ENCODE measurements at regions not wholly inside any gene's neighbourhood (a gene's known extent, or its start where the extent isn't known, plus 50 kb on each side); places are given as distances from the start of the nearest gene placed in this dataset.

GRCh38 chr1:188314557-188315137 is 1485.9 kb downstream of the PLA2G4A start:
- no peak overlapping the region for H3K4me3 Mint-ChIP-seq
- no peak for DNase-seq
- intact Hi-C loops (cut with micrococcal nuclease) = no loop called here
- no peaks in the 10 kb centered on the region for H3K36me3 Mint-ChIP-seq
- no peak overlapping the region for H3K27ac Mint-ChIP-seq
- POLR2A ChIA-PET (ENCODE audit: partially characterized antibody) = no interaction called here
- H3K27me3 ChIP-seq (ENCODE audit: insufficient read depth, low read length) = no peaks in the 10 kb centered on the region
- H3K27me3 Mint-ChIP-seq = no peaks in the 10 kb centered on the region
- CTCF ChIA-PET (ENCODE audit: partially characterized antibody) = no interaction called here
- no peaks in the 10 kb centered on the region for H3K9me3 ChIP-seq (ENCODE audit: control insufficient read depth in 1 of 2, low read length in 2 of 2)
- no peak overlapping the region for H3K27ac ChIP-seq (ENCODE audit: low read depth, low read length)
- no peaks in the 10 kb centered on the region for H3K4me1 Mint-ChIP-seq
- H3K4me3 ChIP-seq (ENCODE audit: low read length in 2 of 2) = no peak overlapping the region
- H3K36me3 ChIP-seq (ENCODE audit: insufficient read depth, low read length) = no peaks in the 10 kb centered on the region
- H3K4me1 ChIP-seq (ENCODE audit: insufficient read depth, low read length) = no peaks in the 10 kb centered on the region
- H3K9me3 Mint-ChIP-seq = peaks cover 0 to 5% (median under 1%) of the 10 kb centered on the region in 8 donors

GRCh38 chr1:188317894-188318293 is 1489.1 kb downstream of the PLA2G4A start:
- Mint-ChIP-seq H3K4me1 (no peaks in the 10 kb centered on the region), H3K27ac (no peak overlapping the region), H3K27me3 (no peaks in the 10 kb centered on the region), H3K4me3 (no peak overlapping the region), H3K36me3 (no peaks in the 10 kb centered on the region), H3K9me3 (peaks cover 0 to 9% (median 1%) of the 10 kb centered on the region in 8 donors)
- Histone ChIP-seq H3K36me3 (ENCODE audit: insufficient read depth, low read length) (no peaks in the 10 kb centered on the region), H3K9me3 (ENCODE audit: control insufficient read depth in 1 of 2, low read length in 2 of 2) (no peaks in the 10 kb centered on the region), H3K4me1 (ENCODE audit: insufficient read depth, low read length) (no peaks in the 10 kb centered on the region), H3K27ac (ENCODE audit: low read depth, low read length) (no peak overlapping the region), H3K4me3 (ENCODE audit: low read length in 2 of 2) (no peak overlapping the region), H3K27me3 (ENCODE audit: insufficient read depth, low read length) (no peaks in the 10 kb centered on the region)
- ChIA-PET CTCF (ENCODE audit: partially characterized antibody) (no interaction called here), POLR2A (ENCODE audit: partially characterized antibody) (no interaction called here)
- DNase-seq = no peak
- intact Hi-C loops (cut with micrococcal nuclease) = no loop called here

GRCh38 chr1:188325211-188325610 is 1496.5 kb downstream of the PLA2G4A start:
- Histone ChIP-seq H3K27me3 (ENCODE audit: insufficient read depth, low read length) (no peaks in the 10 kb centered on the region), H3K4me1 (ENCODE audit: insufficient read depth, low read length) (no peaks in the 10 kb centered on the region), H3K36me3 (ENCODE audit: insufficient read depth, low read length) (no peaks in the 10 kb centered on the region), H3K27ac (ENCODE audit: low read depth, low read length) (no peak overlapping the region), H3K4me3 (ENCODE audit: low read length in 2 of 2) (no peak overlapping the region), H3K9me3 (ENCODE audit: control insufficient read depth in 1 of 2, low read length in 2 of 2) (no peaks in the 10 kb centered on the region)
- ChIA-PET CTCF (ENCODE audit: partially characterized antibody) (no interaction called here), POLR2A (ENCODE audit: partially characterized antibody) (no interaction called here)
- Mint-ChIP-seq H3K27me3 (no peaks in the 10 kb centered on the region), H3K4me1 (no peaks in the 10 kb centered on the region), H3K9me3 (peaks cover 0 to 8% (median 2%) of the 10 kb centered on the region in 8 donors), H3K27ac (no peak overlapping the region), H3K4me3 (no peak overlapping the region), H3K36me3 (no peaks in the 10 kb centered on the region)
- DNase-seq = no peak
- intact Hi-C loops (cut with micrococcal nuclease) = no loop called here

- no peak for DNase-seq
- Histone ChIP-seq H3K9me3 (ENCODE audit: control insufficient read depth in 1 of 2, low read length in 2 of 2) (no peaks in the 10 kb centered on the region), H3K4me1 (ENCODE audit: insufficient read depth, low read length) (no peaks in the 10 kb centered on the region), H3K36me3 (ENCODE audit: insufficient read depth, low read length) (no peaks in the 10 kb centered on the region), H3K4me3 (ENCODE audit: low read length in 2 of 2) (no peak overlapping the region), H3K27me3 (ENCODE audit: insufficient read depth, low read length) (no peaks in the 10 kb centered on the region), H3K27ac (ENCODE audit: low read depth, low read length) (no peak overlapping the region)
- H3K4me3 Mint-ChIP-seq = no peak overlapping the region
- ChIA-PET POLR2A (ENCODE audit: partially characterized antibody) (no interaction called here), CTCF (ENCODE audit: partially characterized antibody) (no interaction called here)
- no peak overlapping the region for H3K27ac Mint-ChIP-seq
- intact Hi-C loops (cut with micrococcal nuclease) = no loop called here
- no peaks in the 10 kb centered on the region for H3K4me1 Mint-ChIP-seq
- H3K27me3 Mint-ChIP-seq = no peaks in the 10 kb centered on the region
- H3K36me3 Mint-ChIP-seq = no peaks in the 10 kb centered on the region
- H3K9me3 Mint-ChIP-seq = peaks cover 4 to 19% (median 12%) of the 10 kb centered on the region in 8 donors
Observed at GRCh38 chr1:188343914-188344313, 1515.2 kb downstream of the PLA2G4A start.

- H3K27ac Mint-ChIP-seq = no peak overlapping the region
- H3K4me1 ChIP-seq (ENCODE audit: insufficient read depth, low read length) = no peaks in the 10 kb centered on the region
- DNase-seq = no peak
- intact Hi-C loops (cut with micrococcal nuclease) = no loop called here
- no peaks in the 10 kb centered on the region for H3K4me1 Mint-ChIP-seq
- ChIA-PET CTCF (ENCODE audit: partially characterized antibody) (no interaction called here), POLR2A (ENCODE audit: partially characterized antibody) (no interaction called here)
- no peak overlapping the region for H3K4me3 Mint-ChIP-seq
- H3K27me3 ChIP-seq (ENCODE audit: insufficient read depth, low read length) = no peaks in the 10 kb centered on the region
- no peaks in the 10 kb centered on the region for H3K36me3 Mint-ChIP-seq
- no peak overlapping the region for H3K4me3 ChIP-seq (ENCODE audit: low read length in 2 of 2)
- H3K9me3 ChIP-seq (ENCODE audit: control insufficient read depth in 1 of 2, low read length in 2 of 2) = no peaks in the 10 kb centered on the region
- peaks cover under 1 to 13% (median 4%) of the 10 kb centered on the region in 8 donors for H3K9me3 Mint-ChIP-seq
- no peak overlapping the region for H3K27ac ChIP-seq (ENCODE audit: low read depth, low read length)
- H3K36me3 ChIP-seq (ENCODE audit: insufficient read depth, low read length) = no peaks in the 10 kb centered on the region
- H3K27me3 Mint-ChIP-seq = no peaks in the 10 kb centered on the region
Observed at GRCh38 chr1:188350104-188350503, 1521.4 kb downstream of the PLA2G4A start.

- CTCF ChIA-PET (ENCODE audit: partially characterized antibody) = no interaction called here
- Mint-ChIP-seq H3K27ac (no peak overlapping the region), H3K27me3 (no peaks in the 10 kb centered on the region), H3K4me1 (no peaks in the 10 kb centered on the region), H3K9me3 (peaks cover 0 to 29% (median 17%) of the 10 kb centered on the region in 8 donors), H3K36me3 (no peaks in the 10 kb centered on the region), H3K4me3 (no peak overlapping the region)
- Histone ChIP-seq H3K4me1 (ENCODE audit: insufficient read depth, low read length) (no peaks in the 10 kb centered on the region), H3K36me3 (ENCODE audit: insufficient read depth, low read length) (no peaks in the 10 kb centered on the region), H3K27me3 (ENCODE audit: insufficient read depth, low read length) (no peaks in the 10 kb centered on the region), H3K9me3 (ENCODE audit: control insufficient read depth in 1 of 2, low read length in 2 of 2) (no peaks in the 10 kb centered on the region), H3K4me3 (ENCODE audit: low read length in 2 of 2) (no peak overlapping the region), H3K27ac (ENCODE audit: low read depth, low read length) (no peak overlapping the region)
- POLR2A ChIA-PET (ENCODE audit: partially characterized antibody) = no interaction called here
- intact Hi-C loops (cut with micrococcal nuclease) = no loop called here
- no peak for DNase-seq
Observed at GRCh38 chr1:188355082-188355481, 1526.3 kb downstream of the PLA2G4A start.

GRCh38 chr1:188355847-188356246 is 1527.1 kb downstream of the PLA2G4A start:
- Mint-ChIP-seq H3K27ac (no peak overlapping the region), H3K27me3 (no peaks in the 10 kb centered on the region), H3K4me1 (no peaks in the 10 kb centered on the region), H3K9me3 (peaks cover 0 to 29% (median 16%) of the 10 kb centered on the region in 8 donors), H3K4me3 (no peak overlapping the region), H3K36me3 (no peaks in the 10 kb centered on the region)
- ChIA-PET POLR2A (ENCODE audit: partially characterized antibody) (no interaction called here), CTCF (ENCODE audit: partially characterized antibody) (no interaction called here)
- H3K27ac ChIP-seq (ENCODE audit: low read depth, low read length) = no peak overlapping the region
- H3K36me3 ChIP-seq (ENCODE audit: insufficient read depth, low read length) = no peaks in the 10 kb centered on the region
- no peak overlapping the region for H3K4me3 ChIP-seq (ENCODE audit: low read length in 2 of 2)
- H3K4me1 ChIP-seq (ENCODE audit: insufficient read depth, low read length) = no peaks in the 10 kb centered on the region
- no peaks in the 10 kb centered on the region for H3K9me3 ChIP-seq (ENCODE audit: control insufficient read depth in 1 of 2, low read length in 2 of 2)
- no peaks in the 10 kb centered on the region for H3K27me3 ChIP-seq (ENCODE audit: insufficient read depth, low read length)
- intact Hi-C loops (cut with micrococcal nuclease) = no loop called here
- no peak for DNase-seq

GRCh38 chr1:188359315-188359714 is 1530.6 kb downstream of the PLA2G4A start:
- H3K4me1 ChIP-seq (ENCODE audit: insufficient read depth, low read length) = no peaks in the 10 kb centered on the region
- H3K27ac ChIP-seq (ENCODE audit: low read depth, low read length) = no peak overlapping the region
- Mint-ChIP-seq H3K36me3 (no peaks in the 10 kb centered on the region), H3K27me3 (no peaks in the 10 kb centered on the region), H3K4me3 (no peak overlapping the region), H3K27ac (no peak overlapping the region), H3K9me3 (peaks cover 5 to 34% (median 14%) of the 10 kb centered on the region in 8 donors), H3K4me1 (no peaks in the 10 kb centered on the region)
- CTCF ChIA-PET (ENCODE audit: partially characterized antibody) = no interaction called here
- no peaks in the 10 kb centered on the region for H3K9me3 ChIP-seq (ENCODE audit: control insufficient read depth in 1 of 2, low read length in 2 of 2)
- H3K27me3 ChIP-seq (ENCODE audit: insufficient read depth, low read length) = no peaks in the 10 kb centered on the region
- POLR2A ChIA-PET (ENCODE audit: partially characterized antibody) = no interaction called here
- no peaks in the 10 kb centered on the region for H3K36me3 ChIP-seq (ENCODE audit: insufficient read depth, low read length)
- intact Hi-C loops (cut with micrococcal nuclease) = no loop called here
- no peak overlapping the region for H3K4me3 ChIP-seq (ENCODE audit: low read length in 2 of 2)
- DNase-seq = no peak
